ENCODE measurements at regions not wholly inside any gene's neighbourhood (a gene's known extent, or its start where the extent isn't known, plus 50 kb on each side); places are given as distances from the start of the nearest gene placed in this dataset.

DNA sequence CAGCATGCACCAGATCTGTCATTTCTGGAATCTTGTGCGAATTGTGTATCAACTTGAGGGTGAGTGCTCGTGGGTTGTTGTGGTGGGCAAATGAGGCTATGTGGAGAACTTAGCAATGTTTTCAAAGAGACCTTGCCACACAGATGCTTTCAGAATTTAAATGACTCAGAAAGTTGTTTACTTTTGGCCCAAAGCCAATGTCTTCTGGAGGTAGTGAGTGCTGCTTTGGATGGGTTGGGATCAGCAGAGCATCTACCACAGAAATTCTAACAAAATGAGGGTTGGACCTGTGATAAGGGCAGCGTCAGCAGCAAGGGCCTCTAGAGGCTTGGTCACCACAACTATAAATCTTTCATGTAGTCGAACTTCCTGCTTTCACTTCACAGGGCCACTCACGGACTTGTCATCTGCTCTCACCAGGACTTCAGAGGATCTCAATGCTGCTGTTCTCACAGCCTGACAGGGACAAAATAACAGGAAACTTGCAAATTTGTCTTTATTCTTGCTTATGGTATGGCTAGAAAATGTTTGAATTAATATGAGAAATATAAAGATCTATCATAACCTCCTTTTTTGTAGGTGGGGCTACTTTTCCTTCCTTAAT lies 111.4 kb downstream of the DACT1 start:
- Histone ChIP-seq H2AFZ (ENCODE audit: insufficient read depth, low read depth, low read length, poor library complexity, severe bottlenecking) (peak overlapping the region; percentile 38), H3K4me1 (ENCODE audit: control insufficient read depth in 2 of 2, insufficient read depth in 2 of 2, low read length in 2 of 2) (no peaks in the 10 kb centered on the region), H3K4me2 (replicated peaks; ENCODE audit: low read depth, low read length, poor library complexity, severe bottlenecking) (no peak overlapping the region), H3K27me3 (replicated peaks in 1 of 4; ENCODE audit: control extremely low read depth in 1 of 4, control insufficient read depth in 3 of 4, insufficient read depth in 4 of 4, low read length in 3 of 4) (no peaks in the 10 kb centered on the region), H3K9ac (ENCODE audit: low read length) (no peak overlapping the region), H3K27ac (ENCODE audit: low read length in 2 of 2) (no peak overlapping the region), H4K20me1 (ENCODE audit: control insufficient read depth, insufficient read depth, low read length, poor library complexity, severe bottlenecking) (no peaks in the 10 kb centered on the region), H3K4me3 (ENCODE audit: control extremely low read depth in 1 of 5, extremely low read depth in 1 of 5, insufficient read depth in 1 of 5, low read depth in 2 of 5, low read length in 4 of 5) (no peak overlapping the region), H3K36me3 (replicated peaks in 1 of 2; ENCODE audit: control extremely low read depth in 1 of 2, control insufficient read depth in 1 of 2, extremely low read depth in 1 of 2, insufficient read depth in 2 of 2, low read length in 1 of 2) (no peaks in the 10 kb centered on the region), H3K9me3 (ENCODE audit: control extremely low read depth in 1 of 3, control insufficient read depth in 2 of 3, insufficient read depth in 1 of 3, low read length in 2 of 3) (no peaks in the 10 kb centered on the region), H3K79me2 (ENCODE audit: control insufficient read depth, insufficient read depth, low read length) (no peaks in the 10 kb centered on the region)
- intact Hi-C loops (cut with micrococcal nuclease), result no loop called here
- no peak for TF ChIP-seq EZH2 (IDR thresholded peaks at IDR 0.05; ENCODE audit: borderline replicate concordance, insufficient read depth, low read depth, low read length, poor library complexity, severe bottlenecking)
- TF ChIP-seq, protein P1, sequence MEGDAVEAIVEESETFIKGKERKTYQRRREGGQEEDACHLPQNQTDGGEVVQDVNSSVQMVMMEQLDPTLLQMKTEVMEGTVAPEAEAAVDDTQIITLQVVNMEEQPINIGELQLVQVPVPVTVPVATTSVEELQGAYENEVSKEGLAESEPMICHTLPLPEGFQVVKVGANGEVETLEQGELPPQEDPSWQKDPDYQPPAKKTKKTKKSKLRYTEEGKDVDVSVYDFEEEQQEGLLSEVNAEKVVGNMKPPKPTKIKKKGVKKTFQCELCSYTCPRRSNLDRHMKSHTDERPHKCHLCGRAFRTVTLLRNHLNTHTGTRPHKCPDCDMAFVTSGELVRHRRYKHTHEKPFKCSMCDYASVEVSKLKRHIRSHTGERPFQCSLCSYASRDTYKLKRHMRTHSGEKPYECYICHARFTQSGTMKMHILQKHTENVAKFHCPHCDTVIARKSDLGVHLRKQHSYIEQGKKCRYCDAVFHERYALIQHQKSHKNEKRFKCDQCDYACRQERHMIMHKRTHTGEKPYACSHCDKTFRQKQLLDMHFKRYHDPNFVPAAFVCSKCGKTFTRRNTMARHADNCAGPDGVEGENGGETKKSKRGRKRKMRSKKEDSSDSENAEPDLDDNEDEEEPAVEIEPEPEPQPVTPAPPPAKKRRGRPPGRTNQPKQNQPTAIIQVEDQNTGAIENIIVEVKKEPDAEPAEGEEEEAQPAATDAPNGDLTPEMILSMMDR (IDR thresholded peaks at IDR 0.05), result no peak
- no peak for ATAC-seq (ENCODE audit: low read depth)
- Mint-ChIP-seq H3K9me3 (ENCODE audit: insufficient read depth) (no peaks in the 10 kb centered on the region), H3K4me1 (peaks cover 15% of the 10 kb centered on the region), H3K27ac (no peak overlapping the region), H3K4me3 (peak overlapping the region; percentile 38), H3K27me3 (no peaks in the 10 kb centered on the region)
- WGBS (ENCODE audit: insufficient coverage), result 0% methylated on average over 3 of the region's 5 CpGs
- ChIA-PET CTCF (no interaction called here), POLR2A (no interaction called here)
- peak; percentile 7 for DNase-seq

DNA sequence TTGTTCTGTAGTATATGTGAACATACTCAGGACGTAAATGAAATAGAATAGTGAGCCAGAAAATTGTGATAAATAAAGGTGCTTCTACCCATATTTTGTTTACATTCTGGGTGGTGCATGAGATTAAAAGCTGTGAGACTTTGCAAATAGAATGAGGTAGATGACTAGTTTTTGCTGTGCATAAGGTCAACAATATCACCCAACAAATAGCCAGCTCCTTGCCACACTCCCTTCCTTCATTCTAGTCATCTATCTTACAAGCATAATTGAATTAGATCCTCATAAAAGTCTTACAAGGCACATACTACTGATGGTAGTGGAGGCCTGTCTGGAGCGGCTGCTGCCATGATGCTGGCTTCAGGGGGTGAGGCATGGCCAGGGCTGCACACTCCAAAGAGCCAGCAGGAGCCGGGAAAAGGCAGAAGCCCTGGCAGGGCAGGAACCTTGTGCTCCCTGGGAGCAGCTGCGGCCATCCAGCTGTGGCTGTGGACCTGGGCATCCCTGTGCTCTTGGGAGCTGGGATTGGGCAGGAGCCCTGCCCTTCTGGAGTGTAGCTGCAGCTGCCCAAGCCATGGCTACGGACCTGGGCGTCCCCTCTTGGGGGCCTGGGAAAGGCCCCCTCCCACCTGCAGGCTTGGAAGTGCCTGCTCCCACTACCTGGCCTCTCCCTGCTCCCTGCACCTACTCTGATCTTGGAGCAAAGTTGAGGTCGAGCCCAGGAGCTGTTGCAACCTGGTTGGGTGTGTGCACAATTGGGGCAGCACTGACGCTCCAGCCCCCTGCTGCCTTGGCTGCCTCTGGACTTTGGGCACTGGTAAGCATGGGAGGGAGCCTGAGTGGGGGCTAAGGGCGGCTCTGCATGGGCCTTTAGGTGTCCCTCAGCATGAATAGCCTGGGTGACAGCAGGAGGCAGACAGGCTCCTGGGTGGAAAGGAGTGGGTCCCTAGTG lies 112.8 kb downstream of the DACT1 start:
- ATAC-seq (ENCODE audit: low read depth) (no peak), DNase-seq (no peak)
- H2AFZ ChIP-seq (ENCODE audit: insufficient read depth, low read depth, low read length, poor library complexity, severe bottlenecking), result no peak overlapping the region
- H3K4me1 ChIP-seq (ENCODE audit: control insufficient read depth in 2 of 2, insufficient read depth in 2 of 2, low read length in 2 of 2), result no peaks in the 10 kb centered on the region
- 82% methylated on average over 8 of the region's 9 CpGs for WGBS (ENCODE audit: insufficient coverage)
- no peak overlapping the region for H3K4me2 ChIP-seq (replicated peaks; ENCODE audit: low read depth, low read length, poor library complexity, severe bottlenecking)
- intact Hi-C loops (cut with micrococcal nuclease), result no loop called here
- no peaks in the 10 kb centered on the region for H3K9me3 Mint-ChIP-seq (ENCODE audit: insufficient read depth)
- H3K9ac ChIP-seq (ENCODE audit: low read length), result no peak overlapping the region
- H3K27ac Mint-ChIP-seq, result no peak overlapping the region
- no peaks in the 10 kb centered on the region for H3K36me3 ChIP-seq (replicated peaks in 1 of 2; ENCODE audit: control extremely low read depth in 1 of 2, control insufficient read depth in 1 of 2, extremely low read depth in 1 of 2, insufficient read depth in 2 of 2, low read length in 1 of 2)
- no peak overlapping the region for H3K4me3 ChIP-seq (ENCODE audit: control extremely low read depth in 1 of 5, extremely low read depth in 1 of 5, insufficient read depth in 1 of 5, low read depth in 2 of 5, low read length in 4 of 5)
- no peaks in the 10 kb centered on the region for H3K79me2 ChIP-seq (ENCODE audit: control insufficient read depth, insufficient read depth, low read length)
- ChIA-PET CTCF (no interaction called here), POLR2A (no interaction called here)
- H3K9me3 ChIP-seq (ENCODE audit: control extremely low read depth in 1 of 3, control insufficient read depth in 2 of 3, insufficient read depth in 1 of 3, low read length in 2 of 3), result no peaks in the 10 kb centered on the region
- no peaks in the 10 kb centered on the region for H3K27me3 Mint-ChIP-seq
- peaks cover 15% of the 10 kb centered on the region for H3K4me1 Mint-ChIP-seq
- H3K27ac ChIP-seq (ENCODE audit: low read length in 2 of 2), result no peak overlapping the region
- H4K20me1 ChIP-seq (ENCODE audit: control insufficient read depth, insufficient read depth, low read length, poor library complexity, severe bottlenecking), result no peaks in the 10 kb centered on the region
- no peak for TF ChIP-seq EZH2 (IDR thresholded peaks at IDR 0.05; ENCODE audit: borderline replicate concordance, insufficient read depth, low read depth, low read length, poor library complexity, severe bottlenecking)
- no peak overlapping the region for H3K4me3 Mint-ChIP-seq
- no peaks in the 10 kb centered on the region for H3K27me3 ChIP-seq (replicated peaks in 1 of 4; ENCODE audit: control extremely low read depth in 1 of 4, control insufficient read depth in 3 of 4, insufficient read depth in 4 of 4, low read length in 3 of 4)

Data from B cell (primary cell).